K562 (cell line): ENCODE measurements at regions not wholly inside any gene's neighbourhood (a gene's known extent, or its start where the extent isn't known, plus 50 kb on each side); places are given as distances from the start of the nearest gene placed in this dataset.

Experiments
- ATAC-seq: fragments of 200-7000 bp; cut with Tn5 transposase; 3 replicates; pipeline ENCODE4 v1.9.1; 2020; ENCODE audit warnings: moderate library complexity
- BruUV-seq: library from RNA; stranded (reverse); fragments of 400-500 nt; replicated peaks from 2 replicates; lab custom pipeline; 2021; lab: Mats Ljungman, UMichigan
- CTCF ChIA-PET: fragments of 300-600 bp; formaldehyde crosslinking; extraction: SDS; loops from one replicate; lab custom pipeline; 2021; ENCODE audit warnings: low intra/inter-chr PET ratio; lab: Yijun Ruan, JAX
- POLR2A ChIA-PET: fragments of 300-600, 350-650 bp; sonication (Branson Sonifier 250); formaldehyde crosslinking; extraction: SDS; loops from one replicate; lab custom pipeline; 2021; ENCODE audit warnings: antibody characterized with exemption, inconsistent platforms; lab: Yijun Ruan, JAX
- DNase-seq, 4 experiments: peaks; one replicate each; pipeline versions ENCODE4 v3.0.0 to v3.0.0-alpha.2; 2011 to 2018; ENCODE audit warnings: low spot score in 3 of 4, mixed read lengths in 3 of 4; ENCODE audit errors: extremely low read depth in 1 of 4
- FAIRE-seq: peaks from 2 replicates; lab custom pipeline; 2011; peaks lifted over from hg19 to GRCh38; lab: Jason Lieb, UNC
- H2AFZ ChIP-seq: 2 replicates; pipeline ENCODE4 v1.6.0; 2011; ENCODE audit warnings: low read depth, low read length, control low read depth, inconsistent platforms
- H3K27ac ChIP-seq: fragments of 200-600 bp; 3 replicates; pipeline ENCODE4 v1.8.0; 2011; ENCODE audit warnings: low read depth, mild to moderate bottlenecking, control low read depth, inconsistent platforms, low read length, moderate library complexity, mixed read lengths; ENCODE audit errors: extremely low read depth
- H3K27me3 ChIP-seq, 2 experiments: fragments of 300-600 bp in 1 of 2; 2 replicates in 1 of 2; 3 replicates in 1 of 2; pipeline versions ENCODE4 v1.6.0 to v1.8.0; 2011; ENCODE audit warnings: inconsistent platforms in 2 of 2, low read length in 2 of 2, mild to moderate bottlenecking in 1 of 2, mixed read lengths in 1 of 2, moderate library complexity in 1 of 2; ENCODE audit not compliant: control insufficient read depth in 2 of 2, insufficient read depth in 2 of 2
- H3K36me3 ChIP-seq: fragments of 300-600 bp; 3 replicates; pipeline ENCODE4 v1.8.0; 2011; ENCODE audit warnings: mild to moderate bottlenecking, low read length, inconsistent platforms; ENCODE audit not compliant: control insufficient read depth, insufficient read depth
- H3K4me1 ChIP-seq, 2 experiments: fragments of 200-600 bp in 1 of 2; replicated peaks in 1 of 2; 2 replicates in 1 of 2; 3 replicates in 1 of 2; pipeline versions ENCODE4 v1.5.1 to v1.8.0; 2011; ENCODE audit warnings: inconsistent platforms in 2 of 2, low read length in 2 of 2, mild to moderate bottlenecking in 1 of 2, mixed read lengths in 1 of 2, moderate library complexity in 1 of 2; ENCODE audit not compliant: control insufficient read depth in 2 of 2, insufficient read depth in 2 of 2
- H3K4me2 ChIP-seq: 2 replicates; pipeline ENCODE4 v1.6.1; 2011; ENCODE audit warnings: low read length, control low read depth, inconsistent platforms, mixed read lengths; ENCODE audit not compliant: insufficient read depth
- H3K4me3 ChIP-seq: fragments of 200-600 bp; sonication (generic), shearing (Covaris generic); 2 replicates; pipeline ENCODE4 v1.5.1; 2016; ENCODE audit warnings: control low read depth, inconsistent platforms
- H3K79me2 ChIP-seq: fragments of 200-600 bp; 3 replicates; pipeline ENCODE4 v1.8.0; 2011; ENCODE audit warnings: low read length, inconsistent platforms; ENCODE audit not compliant: control insufficient read depth, insufficient read depth
- H3K9ac ChIP-seq, 2 experiments: 2 replicates each; pipeline versions ENCODE4 v1.6.0 to v1.6.1; 2011; ENCODE audit warnings: low read depth in 2 of 2, low read length in 2 of 2, control low read depth in 1 of 2, inconsistent platforms in 1 of 2, mild to moderate bottlenecking in 1 of 2, mixed read lengths in 1 of 2; ENCODE audit not compliant: insufficient read depth in 1 of 2
- H3K9me1 ChIP-seq: one replicate; pipeline ENCODE4 v1.6.0; 2011; ENCODE audit warnings: inconsistent platforms, mild to moderate bottlenecking, low read length, moderate library complexity; ENCODE audit not compliant: control insufficient read depth, insufficient read depth
- H3K9me3 ChIP-seq: replicated peaks from 2 replicates; pipeline ENCODE4 v1.5.1; 2011; ENCODE audit warnings: low read depth, low read length, inconsistent platforms; ENCODE audit not compliant: control insufficient read depth, insufficient read depth
- H4K20me1 ChIP-seq: replicated peaks from 2 replicates; pipeline ENCODE4 v1.6.1; 2011; ENCODE audit warnings: low read length, inconsistent platforms, mixed read lengths; ENCODE audit not compliant: control insufficient read depth, insufficient read depth
- ILF3 ChIP-seq: fragments of 450-650 bp; IDR thresholded peaks from 2 replicates; pipeline ENCODE4 v1.6.1; 2018; ENCODE audit warnings: antibody characterized with exemption, mild to moderate bottlenecking, moderate library complexity, borderline replicate concordance
- MEF2D ChIP-seq: conservative IDR thresholded peaks from 2 replicates; pipeline ENCODE4 v1.6.1; 2016; ENCODE audit warnings: low read depth, missing genetic modification characterization, missing compliant biosample characterization
- NRF1 ChIP-seq, 2 experiments: fragments of 450-650 bp; IDR thresholded peaks in 1 of 2; conservative IDR thresholded peaks in 1 of 2; 2 replicates each; pipeline ENCODE4 v1.6.1; 2014; ENCODE audit warnings: mild to moderate bottlenecking in 2 of 2
- SMARCA4 ChIP-seq: fragments of 450-650 bp; IDR thresholded peaks from 2 replicates; pipeline ENCODE4 v1.6.1; 2016
- ZKSCAN1 ChIP-seq: fragments of 150-350 bp; IDR thresholded peaks from 2 replicates; pipeline ENCODE4 v1.6.1; 2016; ENCODE audit warnings: low read depth, low read length
- ZNF785 ChIP-seq: fragments of 250-450 bp; sonication (Bioruptor Pico); IDR thresholded peaks from 2 replicates; pipeline ENCODE4 v1.4.0; 2020; ENCODE audit warnings: mild to moderate bottlenecking
- WGBS: fragments of 100-300 bp; shearing (Covaris generic); methylation state at CpG from one replicate; pipeline ENCODE4 v1.1.6; 2016; ENCODE audit warnings: low coverage, mixed read lengths; ENCODE audit not compliant: insufficient coverage; ENCODE audit errors: missing lambda C conversion rate; 5-methylcytosine and 5-hydroxymethylcytosine counted together
- in situ Hi-C: fragments of 300-500 bp; cut with MboI; formaldehyde crosslinking; loops from 4 replicates; pipeline ENCODE4 v1.15.0; 2018; ENCODE audit warnings: inconsistent platforms, mixed read lengths
- intact Hi-C: fragments of 100-400 bp; cut with micrococcal nuclease; formaldehyde crosslinking; loops from 2 replicates; pipeline ENCODE4 v1.14.2; 2022
- TF ChIP-seq, protein P1 (sequence below): fragments of 200-800 bp; sonication (Bioruptor generic); IDR thresholded peaks from 2 replicates; pipeline ENCODE4 v1.6.1; 2017; ENCODE audit warnings: missing genetic modification characterization, missing compliant biosample characterization
- TF ChIP-seq, protein P2 (sequence below): sonication (generic); formaldehyde crosslinking; IDR thresholded peaks from 2 replicates; pipeline ENCODE4 v1.8.1; 2023; ENCODE audit warnings: mild to moderate bottlenecking, missing genetic modification reagents
- TF ChIP-seq, protein P3 (sequence below): fragments of 450-650 bp; IDR thresholded peaks from 2 replicates; pipeline ENCODE4 v1.6.1; 2016

DNA sequence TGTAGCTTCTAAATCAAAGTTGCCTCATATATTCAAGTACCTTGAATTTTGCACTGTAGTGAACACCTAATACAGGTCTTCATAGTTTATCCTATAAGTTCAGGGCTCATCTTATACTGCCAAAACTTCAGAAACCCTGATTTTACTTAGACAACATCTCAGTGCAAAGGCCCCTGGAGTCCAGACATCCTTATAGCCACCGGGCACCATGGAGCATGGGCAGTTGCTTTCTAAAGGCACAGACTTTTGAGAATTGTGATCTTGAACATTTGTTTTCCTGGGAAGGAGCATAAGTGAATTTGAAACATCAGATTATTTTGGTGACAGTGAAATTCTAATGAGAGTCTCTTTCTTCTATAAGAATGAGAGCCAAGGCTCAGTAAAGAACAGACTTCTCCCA is 292.3 kb downstream of the CYRIA start:
- H3K4me2 ChIP-seq, result no peak overlapping the region
- no peaks in the 10 kb centered on the region for H3K9me1 ChIP-seq
- DNase-seq (no peak), FAIRE-seq (no peak), ATAC-seq (no peak)
- POLR2A ChIA-PET, result no interaction called here
- H3K27me3 ChIP-seq, result no peaks in the 10 kb centered on the region
- 7% methylated on average over 1 of the region's 1 CpG for WGBS
- CTCF ChIA-PET, result no interaction called here
- H3K4me1 ChIP-seq, result no peaks in the 10 kb centered on the region
- H4K20me1 ChIP-seq, result no peaks in the 10 kb centered on the region
- no peak overlapping the region for H3K27ac ChIP-seq
- in situ Hi-C loops (no loop called here), intact Hi-C loops (no loop called here)
- H2AFZ ChIP-seq, result no peak overlapping the region
- no TSS peak for BruUV-seq
- no peak overlapping the region for H3K4me3 ChIP-seq
- no peaks in the 10 kb centered on the region for H3K36me3 ChIP-seq
- H3K9me3 ChIP-seq, result no peaks in the 10 kb centered on the region
- no peaks in the 10 kb centered on the region for H3K79me2 ChIP-seq
- H3K9ac ChIP-seq, result no peak overlapping the region
- TF ChIP-seq, protein P1, sequence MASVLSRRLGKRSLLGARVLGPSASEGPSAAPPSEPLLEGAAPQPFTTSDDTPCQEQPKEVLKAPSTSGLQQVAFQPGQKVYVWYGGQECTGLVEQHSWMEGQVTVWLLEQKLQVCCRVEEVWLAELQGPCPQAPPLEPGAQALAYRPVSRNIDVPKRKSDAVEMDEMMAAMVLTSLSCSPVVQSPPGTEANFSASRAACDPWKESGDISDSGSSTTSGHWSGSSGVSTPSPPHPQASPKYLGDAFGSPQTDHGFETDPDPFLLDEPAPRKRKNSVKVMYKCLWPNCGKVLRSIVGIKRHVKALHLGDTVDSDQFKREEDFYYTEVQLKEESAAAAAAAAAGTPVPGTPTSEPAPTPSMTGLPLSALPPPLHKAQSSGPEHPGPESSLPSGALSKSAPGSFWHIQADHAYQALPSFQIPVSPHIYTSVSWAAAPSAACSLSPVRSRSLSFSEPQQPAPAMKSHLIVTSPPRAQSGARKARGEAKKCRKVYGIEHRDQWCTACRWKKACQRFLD (CRISPR knock-in tag), result no peak
- TF ChIP-seq SMARCA4 (no peak), ZNF785 (CRISPR knock-in tag) (no peak), MEF2D (tag) (no peak), NRF1 (conservative IDR thresholded peaks at IDR 0.05 in 1 of 2, IDR thresholded peaks at IDR 0.05 in 1 of 2) (no peak), ZKSCAN1 (no peak), ILF3 (no peak)
- TF ChIP-seq, protein P2, sequence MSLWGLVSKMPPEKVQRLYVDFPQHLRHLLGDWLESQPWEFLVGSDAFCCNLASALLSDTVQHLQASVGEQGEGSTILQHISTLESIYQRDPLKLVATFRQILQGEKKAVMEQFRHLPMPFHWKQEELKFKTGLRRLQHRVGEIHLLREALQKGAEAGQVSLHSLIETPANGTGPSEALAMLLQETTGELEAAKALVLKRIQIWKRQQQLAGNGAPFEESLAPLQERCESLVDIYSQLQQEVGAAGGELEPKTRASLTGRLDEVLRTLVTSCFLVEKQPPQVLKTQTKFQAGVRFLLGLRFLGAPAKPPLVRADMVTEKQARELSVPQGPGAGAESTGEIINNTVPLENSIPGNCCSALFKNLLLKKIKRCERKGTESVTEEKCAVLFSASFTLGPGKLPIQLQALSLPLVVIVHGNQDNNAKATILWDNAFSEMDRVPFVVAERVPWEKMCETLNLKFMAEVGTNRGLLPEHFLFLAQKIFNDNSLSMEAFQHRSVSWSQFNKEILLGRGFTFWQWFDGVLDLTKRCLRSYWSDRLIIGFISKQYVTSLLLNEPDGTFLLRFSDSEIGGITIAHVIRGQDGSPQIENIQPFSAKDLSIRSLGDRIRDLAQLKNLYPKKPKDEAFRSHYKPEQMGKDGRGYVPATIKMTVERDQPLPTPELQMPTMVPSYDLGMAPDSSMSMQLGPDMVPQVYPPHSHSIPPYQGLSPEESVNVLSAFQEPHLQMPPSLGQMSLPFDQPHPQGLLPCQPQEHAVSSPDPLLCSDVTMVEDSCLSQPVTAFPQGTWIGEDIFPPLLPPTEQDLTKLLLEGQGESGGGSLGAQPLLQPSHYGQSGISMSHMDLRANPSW (CRISPR knock-in tag), result no peak
- TF ChIP-seq, protein P3, sequence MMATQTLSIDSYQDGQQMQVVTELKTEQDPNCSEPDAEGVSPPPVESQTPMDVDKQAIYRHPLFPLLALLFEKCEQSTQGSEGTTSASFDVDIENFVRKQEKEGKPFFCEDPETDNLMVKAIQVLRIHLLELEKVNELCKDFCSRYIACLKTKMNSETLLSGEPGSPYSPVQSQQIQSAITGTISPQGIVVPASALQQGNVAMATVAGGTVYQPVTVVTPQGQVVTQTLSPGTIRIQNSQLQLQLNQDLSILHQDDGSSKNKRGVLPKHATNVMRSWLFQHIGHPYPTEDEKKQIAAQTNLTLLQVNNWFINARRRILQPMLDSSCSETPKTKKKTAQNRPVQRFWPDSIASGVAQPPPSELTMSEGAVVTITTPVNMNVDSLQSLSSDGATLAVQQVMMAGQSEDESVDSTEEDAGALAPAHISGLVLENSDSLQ, result no peak
